IPS-NIHi7 (cell line): ENCODE measurements at regions not wholly inside any gene's neighbourhood (a gene's known extent, or its start where the extent isn't known, plus 50 kb on each side); places are given as distances from the start of the nearest gene placed in this dataset.

Experiments
- DNase-seq: peaks from one replicate; pipeline ENCODE4 v3.0.0; 2012; ENCODE audit warnings: mixed read lengths; ENCODE audit errors: extremely low spot score

GRCh38 chr6:105453968-105454367, 51.1 kb upstream of the PREP start:
- DNase-seq: no peak

GRCh38 chr6:105452924-105453756, 50.3 kb upstream of the PREP start:
- DNase-seq: no peak
